ENCODE measurements at regions not wholly inside any gene's neighbourhood (a gene's known extent, or its start where the extent isn't known, plus 50 kb on each side); places are given as distances from the start of the nearest gene placed in this dataset.

GRCh38 chr1:244112636-244113035 lies 61.6 kb downstream of the ZBTB18 start:
- no peak for TF ChIP-seq EZH2phosphoT487 (IDR thresholded peaks at IDR 0.05; ENCODE audit: borderline replicate concordance)
- TF ChIP-seq CTCF (conservative IDR thresholded peaks at IDR 0.05; ENCODE audit: low read length), result no peak
- no peaks in the 10 kb centered on the region for H3K4me1 ChIP-seq (ENCODE audit: insufficient read depth, low read length, poor library complexity, severe bottlenecking)
- H3K4me2 ChIP-seq (ENCODE audit: low read depth, low read length, poor library complexity, severe bottlenecking), result no peak overlapping the region
- no peaks in the 10 kb centered on the region for H3K9me2 ChIP-seq (replicated peaks; ENCODE audit: low read depth, low read length)
- H2AFZ ChIP-seq (ENCODE audit: low read length), result no peak overlapping the region
- no peaks in the 10 kb centered on the region for H4K20me1 ChIP-seq (ENCODE audit: insufficient read depth, low read length, poor library complexity, severe bottlenecking)
- no peaks in the 10 kb centered on the region for H3K27me3 ChIP-seq (ENCODE audit: insufficient read depth, low read length, poor library complexity, severe bottlenecking)
- H3F3A ChIP-seq (ENCODE audit: low read depth), result no peaks in the 10 kb centered on the region
- no peaks in the 10 kb centered on the region for H3K9me3 ChIP-seq (ENCODE audit: insufficient read depth, low read depth, low read length)
- no peaks in the 10 kb centered on the region for H3K36me3 ChIP-seq (ENCODE audit: insufficient read depth, low read length)
- H3K9ac ChIP-seq (ENCODE audit: low read depth, low read length, poor library complexity, severe bottlenecking), result no peak overlapping the region
- H3K79me2 ChIP-seq (ENCODE audit: insufficient read depth, low read length), result no peaks in the 10 kb centered on the region
- no peak overlapping the region for H3K4me3 ChIP-seq (ENCODE audit: low read length, poor library complexity, severe bottlenecking)

GRCh38 chr1:244113532-244114320 lies 62.6 kb downstream of the ZBTB18 start:
- Histone ChIP-seq H2AFZ (ENCODE audit: low read length) (no peak overlapping the region), H3K27me3 (ENCODE audit: insufficient read depth, low read length, poor library complexity, severe bottlenecking) (no peaks in the 10 kb centered on the region), H3K4me1 (ENCODE audit: insufficient read depth, low read length, poor library complexity, severe bottlenecking) (no peaks in the 10 kb centered on the region), H3K9me3 (ENCODE audit: insufficient read depth, low read depth, low read length) (no peaks in the 10 kb centered on the region), H3F3A (ENCODE audit: low read depth) (no peaks in the 10 kb centered on the region), H3K9ac (ENCODE audit: low read depth, low read length, poor library complexity, severe bottlenecking) (no peak overlapping the region), H4K20me1 (ENCODE audit: insufficient read depth, low read length, poor library complexity, severe bottlenecking) (no peaks in the 10 kb centered on the region), H3K79me2 (ENCODE audit: insufficient read depth, low read length) (no peaks in the 10 kb centered on the region), H3K36me3 (ENCODE audit: insufficient read depth, low read length) (no peaks in the 10 kb centered on the region), H3K9me2 (replicated peaks; ENCODE audit: low read depth, low read length) (no peaks in the 10 kb centered on the region), H3K4me2 (ENCODE audit: low read depth, low read length, poor library complexity, severe bottlenecking) (no peak overlapping the region), H3K4me3 (ENCODE audit: low read length, poor library complexity, severe bottlenecking) (no peak overlapping the region)
- TF ChIP-seq EZH2phosphoT487 (IDR thresholded peaks at IDR 0.05; ENCODE audit: borderline replicate concordance) (no peak), CTCF (conservative IDR thresholded peaks at IDR 0.05; ENCODE audit: low read length) (no peak)

GRCh38 chr1:244114892-244115291 lies 63.8 kb downstream of the ZBTB18 start:
- Histone ChIP-seq H3K4me3 (ENCODE audit: low read length, poor library complexity, severe bottlenecking) (no peak overlapping the region), H4K20me1 (ENCODE audit: insufficient read depth, low read length, poor library complexity, severe bottlenecking) (no peaks in the 10 kb centered on the region), H3K4me1 (ENCODE audit: insufficient read depth, low read length, poor library complexity, severe bottlenecking) (no peaks in the 10 kb centered on the region), H3K79me2 (ENCODE audit: insufficient read depth, low read length) (no peaks in the 10 kb centered on the region), H3K36me3 (ENCODE audit: insufficient read depth, low read length) (no peaks in the 10 kb centered on the region), H3K9ac (ENCODE audit: low read depth, low read length, poor library complexity, severe bottlenecking) (no peak overlapping the region), H3K27me3 (ENCODE audit: insufficient read depth, low read length, poor library complexity, severe bottlenecking) (no peaks in the 10 kb centered on the region), H2AFZ (ENCODE audit: low read length) (no peak overlapping the region), H3K9me3 (ENCODE audit: insufficient read depth, low read depth, low read length) (no peaks in the 10 kb centered on the region), H3K9me2 (replicated peaks; ENCODE audit: low read depth, low read length) (no peaks in the 10 kb centered on the region), H3K4me2 (ENCODE audit: low read depth, low read length, poor library complexity, severe bottlenecking) (no peak overlapping the region), H3F3A (ENCODE audit: low read depth) (no peaks in the 10 kb centered on the region)
- no peak for TF ChIP-seq EZH2phosphoT487 (IDR thresholded peaks at IDR 0.05; ENCODE audit: borderline replicate concordance)

GRCh38 chr1:244116946-244117345 lies 65.9 kb downstream of the ZBTB18 start:
- no peaks in the 10 kb centered on the region for H4K20me1 ChIP-seq (ENCODE audit: insufficient read depth, low read length, poor library complexity, severe bottlenecking)
- H3K9ac ChIP-seq (ENCODE audit: low read depth, low read length, poor library complexity, severe bottlenecking), result no peak overlapping the region
- H3K4me3 ChIP-seq (ENCODE audit: low read length, poor library complexity, severe bottlenecking), result no peak overlapping the region
- H3K27me3 ChIP-seq (ENCODE audit: insufficient read depth, low read length, poor library complexity, severe bottlenecking), result no peaks in the 10 kb centered on the region
- H3K79me2 ChIP-seq (ENCODE audit: insufficient read depth, low read length), result no peaks in the 10 kb centered on the region
- H3K4me1 ChIP-seq (ENCODE audit: insufficient read depth, low read length, poor library complexity, severe bottlenecking), result no peaks in the 10 kb centered on the region
- no peaks in the 10 kb centered on the region for H3F3A ChIP-seq (ENCODE audit: low read depth)
- no peaks in the 10 kb centered on the region for H3K9me2 ChIP-seq (replicated peaks; ENCODE audit: low read depth, low read length)
- no peak for TF ChIP-seq EZH2phosphoT487 (IDR thresholded peaks at IDR 0.05; ENCODE audit: borderline replicate concordance)
- TF ChIP-seq CTCF (conservative IDR thresholded peaks at IDR 0.05; ENCODE audit: low read length), result no peak
- no peak overlapping the region for H2AFZ ChIP-seq (ENCODE audit: low read length)
- H3K9me3 ChIP-seq (ENCODE audit: insufficient read depth, low read depth, low read length), result no peaks in the 10 kb centered on the region
- H3K36me3 ChIP-seq (ENCODE audit: insufficient read depth, low read length), result no peaks in the 10 kb centered on the region
- no peak overlapping the region for H3K4me2 ChIP-seq (ENCODE audit: low read depth, low read length, poor library complexity, severe bottlenecking)

All from Loucy (cell line).